AG10803 (cell line): ENCODE measurements at regions not wholly inside any gene's neighbourhood (a gene's known extent, or its start where the extent isn't known, plus 50 kb on each side); places are given as distances from the start of the nearest gene placed in this dataset.

Experiments used
- DNase-seq: peaks from one replicate; pipeline ENCODE4 v3.0.0; 2010; ENCODE audit warnings: low read depth
- H3K4me3 ChIP-seq: 2 replicates; pipeline ENCODE4 v1.5.1; 2011; ENCODE audit warnings: mild to moderate bottlenecking, low read length, control low read depth
- CTCF ChIP-seq: conservative IDR thresholded peaks from 2 replicates; pipeline ENCODE4 v1.5.1; 2011; ENCODE audit warnings: mild to moderate bottlenecking, low read length, control low read depth, inconsistent platforms

- no peak for TF ChIP-seq CTCF
- no peak overlapping the region for H3K4me3 ChIP-seq
- no peak for DNase-seq
Measured at GRCh38 chr18:44107187-44107586, 573.5 kb upstream of the SETBP1 start.

- no peak for TF ChIP-seq CTCF
- no peak overlapping the region for H3K4me3 ChIP-seq
- DNase-seq: no peak
Measured at GRCh38 chr18:44111337-44111736, 569.4 kb upstream of the SETBP1 start.

- TF ChIP-seq CTCF: no peak
- no peak overlapping the region for H3K4me3 ChIP-seq
- no peak for DNase-seq
Measured at GRCh38 chr18:44117821-44118220, 562.9 kb upstream of the SETBP1 start.

GRCh38 chr18:44119607-44120006 is 561.1 kb upstream of the SETBP1 start:
- TF ChIP-seq CTCF: no peak
- no peak overlapping the region for H3K4me3 ChIP-seq
- DNase-seq: peak; percentile 3

GRCh38 chr18:44123743-44124142 is 556.9 kb upstream of the SETBP1 start:
- no peak overlapping the region for H3K4me3 ChIP-seq
- no peak for TF ChIP-seq CTCF
- DNase-seq: no peak

GRCh38 chr18:44125446-44125845 is 555.2 kb upstream of the SETBP1 start:
- H3K4me3 ChIP-seq: no peak overlapping the region
- no peak for TF ChIP-seq CTCF
- DNase-seq: no peak

GRCh38 chr18:44126598-44126997 is 554.1 kb upstream of the SETBP1 start:
- TF ChIP-seq CTCF: no peak
- H3K4me3 ChIP-seq: no peak overlapping the region
- no peak for DNase-seq
